ENCODE measurements at regions not wholly inside any gene's neighbourhood (a gene's known extent, or its start where the extent isn't known, plus 50 kb on each side); places are given as distances from the start of the nearest gene placed in this dataset.
"Not testable (repeated sequence)": the region's sequence is repeated elsewhere in the genome, so short reads cannot be mapped to it uniquely, and the experiment has no call there.

GRCh38 chr9:30075022-30075421, 2309.4 kb upstream of the ACO1 start:
- intact Hi-C loops (cut with DNase I): no loop called here
- Histone ChIP-seq H3K4me1 (no peaks in the 10 kb centered on the region), H3K4me3 (no peak overlapping the region), H3K27me3 (no peaks in the 10 kb centered on the region), H3K36me3 (no peaks in the 10 kb centered on the region), H3K27ac (no peak overlapping the region), H3K9me3 (peaks cover 0 to 9% of the 10 kb centered on the region in 2 donors)
- no peak for TF ChIP-seq CTCF (IDR thresholded peaks at IDR 0.05)
- ATAC-seq (no peak), DNase-seq (no peak)

GRCh38 chr9:30075451-30076199, 2308.8 kb upstream of the ACO1 start:
- no peak for ATAC-seq
- intact Hi-C loops (cut with DNase I): no loop called here
- no peak overlapping the region for H3K4me3 ChIP-seq

GRCh38 chr9:30078195-30078594, 2306.2 kb upstream of the ACO1 start:
- no peaks in the 10 kb centered on the region for H3K27me3 ChIP-seq
- intact Hi-C loops (cut with DNase I): no loop called here
- DNase-seq (no peak), ATAC-seq (no peak)
- H3K36me3 ChIP-seq: no peaks in the 10 kb centered on the region
- no peak overlapping the region for H3K27ac ChIP-seq
- no peak for TF ChIP-seq CTCF (IDR thresholded peaks at IDR 0.05)
- H3K9me3 ChIP-seq: peaks cover 0 to 9% of the 10 kb centered on the region in 2 donors
- no peaks in the 10 kb centered on the region for H3K4me1 ChIP-seq
- H3K4me3 ChIP-seq: no peak overlapping the region

More at GRCh38 chr9:30075451-30076199, 2308.8 kb upstream of the ACO1 start:
- H3K36me3 ChIP-seq: no peaks in the 10 kb centered on the region
- H3K27ac ChIP-seq: no peak overlapping the region
- H3K27me3 ChIP-seq: no peaks in the 10 kb centered on the region
- DNase-seq: no peak
- no peaks in the 10 kb centered on the region for H3K4me1 ChIP-seq
- TF ChIP-seq CTCF (IDR thresholded peaks at IDR 0.05): no peak
- H3K9me3 ChIP-seq: peaks cover 0 to 9% of the 10 kb centered on the region in 2 donors

- intact Hi-C loops (cut with DNase I): no loop called here
- no peak overlapping the region for H3K27ac ChIP-seq
- no peak overlapping the region for H3K4me3 ChIP-seq
- H3K9me3 ChIP-seq: peaks cover 0 to 2% of the 10 kb centered on the region in 2 donors
- no peaks in the 10 kb centered on the region for H3K27me3 ChIP-seq
- DNase-seq: no peak
- no peaks in the 10 kb centered on the region for H3K36me3 ChIP-seq
- no peak for ATAC-seq
- H3K4me1 ChIP-seq: no peaks in the 10 kb centered on the region
- no peak for TF ChIP-seq CTCF (IDR thresholded peaks at IDR 0.05)
Observed at GRCh38 chr9:30089428-30089827, 2295.0 kb upstream of the ACO1 start.

- no peak for ATAC-seq
- no peak overlapping the region for H3K27ac ChIP-seq
- H3K4me3 ChIP-seq: no peak overlapping the region
- no peaks in the 10 kb centered on the region for H3K36me3 ChIP-seq
- no peaks in the 10 kb centered on the region for H3K4me1 ChIP-seq
- no peaks in the 10 kb centered on the region for H3K27me3 ChIP-seq
- H3K9me3 ChIP-seq: peaks cover 0 to 6% of the 10 kb centered on the region in 2 donors
- no peak for DNase-seq
- no peak for TF ChIP-seq CTCF (IDR thresholded peaks at IDR 0.05)
- intact Hi-C loops (cut with DNase I): no loop called here
Observed at GRCh38 chr9:30103647-30104394, 2280.6 kb upstream of the ACO1 start.

GRCh38 chr9:30107134-30107533, 2277.3 kb upstream of the ACO1 start:
- H3K4me3 ChIP-seq; ATAC-seq; H3K4me1 ChIP-seq; H3K27ac ChIP-seq; H3K9me3 ChIP-seq; DNase-seq; intact Hi-C loops (cut with DNase I); H3K27me3 ChIP-seq; H3K36me3 ChIP-seq: not testable (repeated sequence)
